Activated CD4-positive, alpha-beta memory T cell treated with anti-CD3 and anti-CD28 coated beads, Interleukin-2, amount 10 ng/mL, durations not matched to agents 7 days and 5 days (primary cell): ENCODE measurements at regions not wholly inside any gene's neighbourhood (a gene's known extent, or its start where the extent isn't known, plus 50 kb on each side); places are given as distances from the start of the nearest gene placed in this dataset.

Experiments used
- CTCF ChIA-PET: fragments of 350-600 bp; sonication (Branson Sonifier 250); formaldehyde crosslinking; loops from one replicate; lab custom pipeline; 2021; ENCODE audit warnings: antibody characterized with exemption, inconsistent platforms; lab: Charles Lee
- POLR2A ChIA-PET: fragments of 350-600 bp; sonication (Branson Sonifier 250); formaldehyde crosslinking; loops from one replicate; lab custom pipeline; 2021; ENCODE audit warnings: antibody characterized with exemption; lab: Charles Lee
- DNase-seq: peaks from one replicate; pipeline ENCODE4 v3.0.0-alpha.2; 2020
- H3K27ac Mint-ChIP-seq: one replicate; pipeline ENCODE4 v1.8.0; 2021; ENCODE audit warnings: mild to moderate bottlenecking, mixed read lengths
- H3K27me3 Mint-ChIP-seq: one replicate; pipeline ENCODE4 v1.8.0; 2021; ENCODE audit warnings: mixed read lengths
- H3K36me3 Mint-ChIP-seq: one replicate; pipeline ENCODE4 v1.8.0; 2021; ENCODE audit warnings: low read depth, mixed read lengths
- H3K4me1 Mint-ChIP-seq: one replicate; pipeline ENCODE4 v1.8.0; 2021; ENCODE audit warnings: mixed read lengths
- H3K4me3 Mint-ChIP-seq: one replicate; pipeline ENCODE4 v1.8.0; 2021; ENCODE audit warnings: mild to moderate bottlenecking, mixed read lengths
- H3K9me3 Mint-ChIP-seq: one replicate; pipeline ENCODE4 v1.8.0; 2021; ENCODE audit warnings: mixed read lengths

DNA sequence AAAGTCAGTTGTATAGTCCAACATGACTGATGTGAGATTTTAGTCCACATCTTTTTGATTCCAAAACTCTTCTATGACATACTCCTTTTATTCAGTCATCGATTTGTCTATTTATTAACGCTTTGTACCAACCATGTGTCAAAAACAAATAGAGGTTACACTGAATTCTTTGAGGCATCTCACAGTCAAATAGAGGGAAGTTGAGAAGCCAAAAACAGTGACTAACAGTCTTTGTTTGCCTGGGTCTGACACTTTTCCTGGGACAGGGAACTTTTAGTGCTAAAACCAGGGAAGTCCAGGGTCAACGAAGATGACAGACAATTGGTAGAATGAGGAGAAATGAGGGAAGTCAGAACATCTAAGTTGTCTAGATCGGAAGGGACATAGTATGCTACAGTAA is 169.9 kb upstream of the HS3ST1 start:
- peaks cover 9% of the 10 kb centered on the region for H3K4me1 Mint-ChIP-seq
- no peak overlapping the region for H3K27ac Mint-ChIP-seq
- DNase-seq = no peak
- no peaks in the 10 kb centered on the region for H3K9me3 Mint-ChIP-seq
- ChIA-PET CTCF (no interaction called here), POLR2A (no interaction called here)
- H3K4me3 Mint-ChIP-seq = no peak overlapping the region
- no peaks in the 10 kb centered on the region for H3K36me3 Mint-ChIP-seq
- H3K27me3 Mint-ChIP-seq = peaks cover 6% of the 10 kb centered on the region

DNA sequence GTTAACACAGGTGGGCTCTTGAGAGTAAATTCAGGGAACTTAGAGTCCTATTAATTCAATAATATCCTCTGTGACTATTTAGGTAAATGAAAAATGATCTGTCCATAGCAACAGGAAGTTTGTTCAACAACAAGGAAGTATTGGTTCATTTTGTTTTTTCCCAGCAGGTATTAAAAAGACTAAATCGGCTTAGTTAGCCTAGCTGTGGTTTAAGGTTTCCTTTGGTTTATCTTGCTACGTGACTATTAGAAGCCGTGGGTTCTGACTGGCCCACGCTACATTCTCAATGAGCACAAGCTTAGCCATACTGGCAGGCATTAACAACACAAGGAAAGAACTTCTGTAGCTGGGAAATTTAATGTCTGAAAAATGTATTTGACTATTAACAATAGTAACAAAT is 168.8 kb upstream of the HS3ST1 start:
- H3K27ac Mint-ChIP-seq = no peak overlapping the region
- H3K4me3 Mint-ChIP-seq = no peak overlapping the region
- ChIA-PET CTCF (no interaction called here), POLR2A (no interaction called here)
- peaks cover 9% of the 10 kb centered on the region for H3K4me1 Mint-ChIP-seq
- peaks cover 4% of the 10 kb centered on the region for H3K27me3 Mint-ChIP-seq
- no peak for DNase-seq
- H3K9me3 Mint-ChIP-seq = no peaks in the 10 kb centered on the region
- no peaks in the 10 kb centered on the region for H3K36me3 Mint-ChIP-seq

DNA sequence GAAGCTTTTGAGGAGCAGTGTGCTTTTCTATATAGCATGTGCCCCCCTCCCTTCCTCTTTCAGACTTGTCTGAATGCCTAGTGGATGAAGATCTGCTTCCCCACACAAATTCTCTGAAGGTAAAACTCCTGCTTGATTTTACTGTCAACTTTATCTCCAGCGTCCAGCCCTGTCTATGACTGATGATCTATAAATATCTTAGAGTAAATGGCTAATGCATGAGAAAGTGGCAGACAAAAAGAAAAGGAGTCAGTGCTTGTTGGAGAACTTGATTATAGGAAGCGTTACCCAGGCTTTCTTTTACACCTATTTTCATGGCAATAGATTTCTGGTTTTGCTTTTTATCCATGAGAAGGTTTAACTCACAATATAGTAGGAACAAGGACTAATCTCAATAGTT is 168.3 kb upstream of the HS3ST1 start:
- ChIA-PET CTCF (no interaction called here), POLR2A (no interaction called here)
- DNase-seq = no peak
- Mint-ChIP-seq H3K4me3 (no peak overlapping the region), H3K27ac (no peak overlapping the region), H3K4me1 (peaks cover 9% of the 10 kb centered on the region), H3K27me3 (peaks cover 4% of the 10 kb centered on the region), H3K9me3 (no peaks in the 10 kb centered on the region), H3K36me3 (no peaks in the 10 kb centered on the region)

DNA sequence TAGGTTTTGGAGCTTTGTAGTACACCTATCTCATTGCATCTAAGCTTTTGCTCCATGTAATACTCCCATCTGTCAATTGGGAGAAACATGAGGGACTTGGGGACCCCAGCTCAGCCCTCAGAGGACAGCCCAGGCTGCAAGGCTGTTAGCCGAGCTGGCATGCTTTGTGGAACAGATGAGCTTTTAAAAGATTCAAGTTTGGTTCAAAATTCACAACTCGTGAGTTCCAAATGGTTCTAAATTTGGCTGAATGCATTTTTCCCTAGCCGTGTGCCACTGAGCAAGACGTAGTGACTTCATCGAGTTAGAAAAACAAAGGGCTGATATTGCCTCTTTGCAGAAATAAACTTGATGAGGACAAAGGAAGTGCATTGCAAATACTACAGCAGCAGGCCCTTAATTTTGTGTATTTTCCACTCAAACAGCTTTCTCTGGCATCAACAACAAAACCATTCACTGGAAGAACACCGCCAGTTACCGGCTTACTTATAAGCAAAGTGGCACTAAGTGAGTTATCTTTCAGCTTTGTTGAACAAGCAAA is 165.0 kb upstream of the HS3ST1 start:
- ChIA-PET CTCF (no interaction called here), POLR2A (no interaction called here)
- Mint-ChIP-seq H3K9me3 (no peaks in the 10 kb centered on the region), H3K27ac (no peak overlapping the region), H3K27me3 (no peaks in the 10 kb centered on the region), H3K36me3 (no peaks in the 10 kb centered on the region), H3K4me3 (no peak overlapping the region), H3K4me1 (peaks cover 9% of the 10 kb centered on the region)
- DNase-seq = no peak

DNA sequence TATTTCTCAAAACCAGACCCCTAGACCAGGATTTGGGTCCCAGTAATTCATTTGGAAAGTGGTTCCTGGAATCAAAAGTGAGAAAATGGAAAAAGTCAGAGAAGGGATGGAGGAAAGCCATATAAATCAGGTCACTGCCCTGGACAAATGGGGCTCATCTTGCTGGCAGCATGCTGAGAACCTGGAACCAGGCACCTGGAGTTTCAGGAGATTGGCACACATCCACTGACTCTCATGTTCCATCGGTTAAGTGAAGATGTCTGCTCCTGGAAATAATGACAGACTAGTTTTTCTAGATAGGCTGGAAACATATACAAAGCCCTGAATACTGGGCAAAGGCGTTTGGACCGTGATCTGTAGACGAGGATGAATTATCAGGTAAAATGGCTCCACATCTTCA is 163.6 kb upstream of the HS3ST1 start:
- POLR2A ChIA-PET = no interaction called here
- peaks cover 2% of the 10 kb centered on the region for H3K4me1 Mint-ChIP-seq
- DNase-seq = no peak
- H3K4me3 Mint-ChIP-seq = no peak overlapping the region
- CTCF ChIA-PET = no interaction called here
- no peaks in the 10 kb centered on the region for H3K36me3 Mint-ChIP-seq
- no peaks in the 10 kb centered on the region for H3K27me3 Mint-ChIP-seq
- H3K9me3 Mint-ChIP-seq = no peaks in the 10 kb centered on the region
- no peak overlapping the region for H3K27ac Mint-ChIP-seq

DNA sequence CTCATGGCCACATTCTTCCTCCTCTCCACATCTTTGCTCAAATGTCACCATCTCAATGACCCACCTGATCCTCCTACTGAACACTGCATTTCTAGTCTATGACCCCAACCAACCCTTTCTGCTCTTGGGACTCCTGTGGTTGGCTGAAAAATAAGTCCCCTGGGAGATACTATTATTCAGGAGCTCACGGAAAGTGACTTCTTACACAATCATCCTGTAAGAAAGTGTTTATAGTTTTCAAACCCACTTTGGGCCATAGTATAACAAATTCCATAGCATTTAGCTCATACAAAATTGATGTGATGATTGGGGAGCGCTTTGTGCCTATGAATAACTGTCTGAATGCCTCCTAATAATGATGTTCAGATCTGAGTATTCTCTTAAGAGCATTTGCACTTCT is 161.4 kb upstream of the HS3ST1 start:
- no peaks in the 10 kb centered on the region for H3K9me3 Mint-ChIP-seq
- CTCF ChIA-PET = no interaction called here
- no peaks in the 10 kb centered on the region for H3K36me3 Mint-ChIP-seq
- no peaks in the 10 kb centered on the region for H3K4me1 Mint-ChIP-seq
- H3K27ac Mint-ChIP-seq = no peak overlapping the region
- no peaks in the 10 kb centered on the region for H3K27me3 Mint-ChIP-seq
- POLR2A ChIA-PET = interaction anchor here (0.6 kb wide), 1 partner anchor 786 kb away, joined by 4 read pairs; no protein-coding TSS in a partner anchor
- no peak overlapping the region for H3K4me3 Mint-ChIP-seq
- DNase-seq = no peak

DNA sequence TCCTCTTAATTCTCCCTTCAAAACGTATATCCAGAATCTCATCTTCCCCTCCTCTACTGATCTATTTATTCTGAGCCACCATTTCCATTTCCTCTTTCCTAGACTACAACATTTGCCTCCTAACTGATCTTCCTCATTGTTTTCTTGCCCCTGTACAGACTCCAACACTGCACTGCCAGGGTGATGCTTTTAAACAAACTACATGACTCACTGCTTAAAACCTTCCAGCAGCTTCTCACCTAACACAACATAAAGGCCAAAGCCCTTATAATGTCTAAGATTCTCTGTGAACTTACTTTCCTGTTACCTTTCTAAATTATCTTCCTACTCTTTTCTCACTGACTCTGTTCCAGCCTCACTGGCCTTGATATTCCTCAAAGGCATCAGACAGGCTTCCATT is 161.0 kb upstream of the HS3ST1 start:
- H3K27me3 Mint-ChIP-seq = no peaks in the 10 kb centered on the region
- no peak for DNase-seq
- no peaks in the 10 kb centered on the region for H3K36me3 Mint-ChIP-seq
- no peaks in the 10 kb centered on the region for H3K9me3 Mint-ChIP-seq
- no peaks in the 10 kb centered on the region for H3K4me1 Mint-ChIP-seq
- ChIA-PET CTCF (no interaction called here), POLR2A (no interaction called here)
- H3K4me3 Mint-ChIP-seq = no peak overlapping the region
- no peak overlapping the region for H3K27ac Mint-ChIP-seq

DNA sequence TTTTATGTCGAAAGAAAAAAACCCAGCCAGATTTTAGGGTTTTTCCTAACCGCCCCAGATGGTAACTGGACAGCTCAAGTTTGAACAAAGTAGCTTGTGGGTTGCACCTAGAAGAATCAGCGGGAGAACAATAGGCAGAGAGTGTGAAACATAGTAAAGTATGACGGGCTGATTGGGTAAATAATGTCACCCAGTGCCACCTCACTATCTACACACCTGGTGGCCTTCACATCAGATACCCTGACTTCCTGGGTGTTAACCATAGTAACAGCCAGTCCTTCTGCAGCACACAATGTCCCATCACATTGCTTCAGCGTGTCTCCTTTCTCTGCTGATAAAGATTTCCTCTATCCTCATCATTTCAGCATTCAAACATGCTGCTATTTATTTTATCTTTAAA is 159.1 kb upstream of the HS3ST1 start:
- Mint-ChIP-seq H3K4me3 (no peak overlapping the region), H3K27ac (no peak overlapping the region), H3K4me1 (no peaks in the 10 kb centered on the region), H3K36me3 (no peaks in the 10 kb centered on the region), H3K9me3 (no peaks in the 10 kb centered on the region), H3K27me3 (no peaks in the 10 kb centered on the region)
- ChIA-PET POLR2A (no interaction called here), CTCF (no interaction called here)
- no peak for DNase-seq

DNA sequence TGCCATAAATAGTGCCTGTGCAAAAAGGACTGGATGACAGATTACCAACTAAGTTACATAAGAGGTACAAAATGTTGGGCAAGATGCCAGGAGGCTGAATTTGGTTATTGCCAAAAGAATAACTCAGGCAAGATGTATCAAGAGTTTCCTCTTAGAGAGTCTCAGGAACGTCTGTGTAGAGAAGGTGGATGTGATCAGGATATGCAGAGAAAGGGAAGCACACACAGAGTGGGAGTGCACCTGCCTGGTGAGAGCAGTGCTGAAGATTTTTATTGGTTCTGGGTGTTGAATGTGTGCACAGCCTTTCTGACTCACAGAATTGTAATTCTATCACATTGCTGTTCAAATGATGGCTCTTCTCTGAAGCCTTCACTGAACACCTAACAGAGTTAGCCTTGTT is 156.8 kb upstream of the HS3ST1 start:
- no peak for DNase-seq
- Mint-ChIP-seq H3K36me3 (no peaks in the 10 kb centered on the region), H3K4me3 (no peak overlapping the region), H3K9me3 (peaks cover 2% of the 10 kb centered on the region), H3K27ac (no peak overlapping the region), H3K27me3 (no peaks in the 10 kb centered on the region), H3K4me1 (no peaks in the 10 kb centered on the region)
- POLR2A ChIA-PET = no interaction called here
- CTCF ChIA-PET = no interaction called here

DNA sequence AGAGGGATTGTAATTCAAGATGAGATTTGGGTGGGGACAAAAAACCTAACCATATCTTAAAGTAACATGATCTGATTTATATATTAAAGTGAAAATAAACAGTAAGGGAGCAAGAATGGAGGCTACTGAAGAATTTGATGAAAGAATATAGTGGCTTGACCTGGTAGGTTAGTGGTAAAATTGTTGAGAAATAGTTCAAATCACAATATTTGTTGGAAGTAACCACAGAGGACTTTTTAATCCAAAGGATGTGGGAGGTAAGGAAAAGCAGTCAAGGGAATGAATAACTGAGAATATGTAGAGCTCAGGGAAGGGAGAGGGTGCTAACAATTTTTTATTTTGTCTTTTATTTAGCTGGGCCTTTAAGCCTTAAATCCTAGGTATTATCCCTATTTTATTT is 139.8 kb upstream of the HS3ST1 start:
- ChIA-PET CTCF (no interaction called here), POLR2A (no interaction called here)
- no peaks in the 10 kb centered on the region for H3K4me1 Mint-ChIP-seq

DNA sequence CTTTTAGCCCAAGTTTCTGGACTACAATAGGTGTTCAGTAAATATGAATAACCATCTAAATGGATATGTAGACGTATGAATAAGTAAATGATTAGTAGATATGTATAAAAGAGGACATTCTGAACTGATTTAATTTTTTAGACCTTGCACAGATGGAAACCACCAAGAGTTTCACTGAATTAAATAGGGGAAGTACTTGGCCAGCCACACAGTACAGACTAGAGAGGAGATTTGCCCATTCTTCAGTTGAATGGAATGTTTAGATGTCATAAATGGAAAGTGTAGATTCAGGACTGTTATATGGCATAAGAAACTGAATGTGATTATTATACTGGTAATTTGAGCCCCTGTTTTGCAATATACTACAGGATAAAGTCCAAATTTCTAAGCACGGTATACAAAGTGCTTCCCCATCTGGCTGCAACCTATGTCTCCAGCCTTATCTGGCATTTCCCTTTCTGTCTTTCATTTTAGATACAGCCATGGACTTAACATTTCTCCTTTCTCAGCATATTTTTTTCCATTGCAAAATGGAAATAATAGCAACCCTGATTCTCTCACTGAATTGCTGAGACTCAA is 137.8 kb upstream of the HS3ST1 start:
- no peak overlapping the region for H3K4me3 Mint-ChIP-seq
- H3K36me3 Mint-ChIP-seq = no peaks in the 10 kb centered on the region
- H3K4me1 Mint-ChIP-seq = no peaks in the 10 kb centered on the region
- ChIA-PET CTCF (no interaction called here), POLR2A (no interaction called here)
- H3K27me3 Mint-ChIP-seq = no peaks in the 10 kb centered on the region
- H3K27ac Mint-ChIP-seq = no peak overlapping the region
- H3K9me3 Mint-ChIP-seq = no peaks in the 10 kb centered on the region
- no peak for DNase-seq

More for the DNA sequence above, 139.8 kb upstream of the HS3ST1 start:
- DNase-seq = no peak
- Mint-ChIP-seq H3K27me3 (no peaks in the 10 kb centered on the region), H3K4me3 (no peak overlapping the region), H3K36me3 (no peaks in the 10 kb centered on the region), H3K27ac (no peak overlapping the region), H3K9me3 (no peaks in the 10 kb centered on the region)

DNA sequence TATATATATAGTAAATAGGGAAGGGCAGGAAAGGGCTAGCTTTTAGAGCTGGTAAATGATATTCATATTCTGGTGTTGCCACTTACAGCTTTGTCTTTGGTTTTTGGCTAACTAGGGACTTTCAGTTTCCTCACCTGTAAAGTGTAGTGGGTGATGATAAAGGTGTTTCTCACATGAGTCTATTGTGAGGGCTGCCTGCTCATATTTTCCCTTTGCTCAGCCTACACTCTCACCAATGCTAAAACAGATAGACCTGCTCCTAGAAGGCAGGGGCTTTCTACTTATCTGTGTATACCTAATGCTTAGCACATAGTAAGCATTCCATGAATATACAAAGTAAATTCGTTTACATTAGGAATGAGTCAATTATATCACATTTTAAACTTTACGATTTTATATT is 137.2 kb upstream of the HS3ST1 start:
- Mint-ChIP-seq H3K27ac (no peak overlapping the region), H3K36me3 (no peaks in the 10 kb centered on the region), H3K4me1 (no peaks in the 10 kb centered on the region), H3K4me3 (no peak overlapping the region), H3K27me3 (no peaks in the 10 kb centered on the region), H3K9me3 (no peaks in the 10 kb centered on the region)
- no peak for DNase-seq
- ChIA-PET POLR2A (no interaction called here), CTCF (no interaction called here)

DNA sequence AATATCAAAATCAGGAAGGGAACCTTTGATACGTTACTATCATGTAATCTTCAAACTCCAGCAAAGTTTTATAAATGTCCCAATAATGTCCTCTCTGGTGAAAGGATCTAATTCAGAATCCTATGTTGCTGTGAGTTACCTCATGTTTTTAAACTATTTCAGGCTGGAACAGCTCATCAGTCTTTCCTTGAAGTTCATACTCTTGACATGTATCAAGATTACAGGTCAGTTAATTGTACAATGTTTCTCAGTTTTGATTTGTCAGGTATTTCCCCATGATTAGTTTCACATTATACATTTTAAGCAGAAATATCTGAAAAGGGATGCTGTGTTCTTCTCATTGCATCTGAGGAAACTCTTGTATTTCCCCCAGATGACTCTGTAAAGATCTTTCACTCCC is 136.5 kb upstream of the HS3ST1 start:
- Mint-ChIP-seq H3K27ac (no peak overlapping the region), H3K27me3 (no peaks in the 10 kb centered on the region), H3K9me3 (no peaks in the 10 kb centered on the region), H3K36me3 (no peaks in the 10 kb centered on the region), H3K4me3 (no peak overlapping the region), H3K4me1 (no peaks in the 10 kb centered on the region)
- POLR2A ChIA-PET = no interaction called here
- CTCF ChIA-PET = no interaction called here
- no peak for DNase-seq

DNA sequence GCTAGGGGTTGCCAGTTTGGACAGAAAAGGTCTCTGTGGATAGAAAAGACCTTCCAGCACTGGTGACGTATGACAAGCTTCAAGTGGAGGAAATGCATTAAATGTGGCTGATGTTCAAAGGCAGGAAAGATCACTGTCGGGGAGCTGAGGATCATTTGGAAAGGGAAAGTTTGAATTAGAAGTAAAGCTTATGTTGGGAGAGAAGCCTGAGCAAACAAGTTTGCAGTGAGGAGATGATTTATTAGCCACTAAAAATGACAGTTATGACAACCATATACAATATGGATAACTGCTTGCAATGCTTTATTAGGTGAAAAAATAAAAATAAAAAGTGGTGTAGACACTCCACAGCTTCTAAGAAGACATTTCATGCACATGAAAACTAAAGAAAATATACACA is 135.3 kb upstream of the HS3ST1 start:
- no peaks in the 10 kb centered on the region for H3K27me3 Mint-ChIP-seq
- CTCF ChIA-PET = no interaction called here
- no peak overlapping the region for H3K27ac Mint-ChIP-seq
- no peaks in the 10 kb centered on the region for H3K9me3 Mint-ChIP-seq
- H3K36me3 Mint-ChIP-seq = no peaks in the 10 kb centered on the region
- H3K4me1 Mint-ChIP-seq = no peaks in the 10 kb centered on the region
- no peak overlapping the region for H3K4me3 Mint-ChIP-seq
- POLR2A ChIA-PET = no interaction called here
- no peak for DNase-seq
